Mononuclear cell (primary cell): ENCODE measurements at regions not wholly inside any gene's neighbourhood (a gene's known extent, or its start where the extent isn't known, plus 50 kb on each side); places are given as distances from the start of the nearest gene placed in this dataset.

Experiments used
- H3K27me3 ChIP-seq: 2 replicates; pipeline ENCODE4 v1.6.0; 2011; ENCODE audit warnings: low read length, control low read depth; ENCODE audit not compliant: insufficient read depth
- H3K4me1 ChIP-seq: 2 replicates; pipeline ENCODE4 v1.5.1; 2011; ENCODE audit warnings: mild to moderate bottlenecking, low read length, control low read depth; ENCODE audit not compliant: insufficient read depth
- H3K4me3 ChIP-seq: 2 replicates; pipeline ENCODE4 v1.5.1; 2011; ENCODE audit warnings: mild to moderate bottlenecking, low read length, moderate library complexity
- H3K9me3 ChIP-seq: 2 replicates; pipeline ENCODE4 v1.5.1; 2011; ENCODE audit warnings: low read depth, mild to moderate bottlenecking, control low read depth, low read length

DNA sequence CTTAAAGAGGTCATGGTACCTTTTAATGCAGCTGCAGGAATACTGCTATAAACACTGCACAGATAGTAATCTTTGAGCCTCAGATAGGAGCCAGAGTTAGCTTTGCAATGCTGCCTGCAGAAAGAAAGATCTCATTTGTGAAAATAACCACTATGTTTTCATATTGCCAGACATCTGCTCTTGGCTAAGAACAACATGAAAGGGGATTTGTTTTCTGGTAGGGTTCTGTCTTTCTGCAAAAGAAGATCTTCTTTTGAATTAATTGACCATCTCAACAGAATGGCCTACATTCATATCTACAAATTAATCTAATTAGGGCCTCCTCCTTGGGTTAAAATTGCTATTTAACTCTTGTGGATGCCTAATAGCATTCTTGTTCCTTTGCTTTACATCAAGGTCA lies 177.6 kb upstream of the DPYD start:
- Histone ChIP-seq H3K27me3 (no peaks in the 10 kb centered on the region), H3K4me1 (no peaks in the 10 kb centered on the region), H3K4me3 (no peak overlapping the region), H3K9me3 (no peaks in the 10 kb centered on the region)

DNA sequence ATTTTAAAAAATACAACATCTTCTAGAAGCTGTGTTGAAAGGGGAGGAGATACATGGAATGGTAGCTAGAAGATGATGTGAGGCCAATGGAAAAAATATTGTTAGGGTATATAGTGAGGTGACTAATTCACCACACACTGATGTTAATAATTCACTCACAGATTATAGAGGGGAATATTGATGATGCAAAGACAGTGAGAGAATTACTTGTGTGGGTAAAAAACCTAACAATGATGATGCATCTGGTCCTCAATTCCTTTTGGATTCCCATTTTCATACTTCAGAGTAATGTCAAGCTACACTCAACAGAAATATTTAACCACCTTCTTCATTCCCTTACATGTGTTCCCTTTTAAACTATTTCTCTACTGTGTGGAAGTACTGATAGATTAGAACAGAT lies 169.5 kb upstream of the DPYD start:
- H3K4me3 ChIP-seq, result no peak overlapping the region
- H3K9me3 ChIP-seq, result no peaks in the 10 kb centered on the region
- no peaks in the 10 kb centered on the region for H3K27me3 ChIP-seq
- H3K4me1 ChIP-seq, result no peaks in the 10 kb centered on the region

- no peaks in the 10 kb centered on the region for H3K4me1 ChIP-seq
These were observed 167.5 kb upstream of the DPYD start for GRCh38 chr1:98088381-98088780.

DNA sequence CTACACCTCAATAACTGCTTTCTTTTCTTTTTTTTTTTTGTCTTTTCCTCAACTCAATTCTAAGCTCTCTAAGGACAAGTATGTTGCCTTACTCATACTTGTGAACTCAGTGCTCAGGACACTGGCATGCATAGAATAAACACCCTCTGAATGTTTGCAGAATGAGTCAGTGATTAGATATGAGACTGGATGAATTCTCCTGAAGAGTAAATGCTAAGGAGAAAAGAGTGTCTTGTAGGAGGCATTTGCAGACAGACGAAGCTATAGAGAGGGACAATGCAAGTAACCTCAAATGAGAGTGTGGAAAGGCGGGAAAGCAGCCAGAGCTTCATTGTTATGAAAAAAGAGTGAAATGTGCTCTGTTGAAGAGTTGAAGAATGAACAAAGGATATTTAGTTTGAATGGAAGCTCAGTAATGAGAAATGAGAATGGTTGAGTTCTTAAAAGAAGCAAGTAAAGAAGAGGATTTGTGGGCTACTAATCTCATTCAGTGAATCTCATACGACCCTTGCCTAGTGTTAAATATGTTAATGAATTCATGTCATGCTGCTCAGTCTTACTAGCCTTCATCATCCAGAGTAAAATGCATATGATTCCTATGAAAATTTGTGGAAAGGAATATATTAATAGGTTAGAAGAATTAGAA lies 166.1 kb upstream of the DPYD start:
- Histone ChIP-seq H3K27me3 (no peaks in the 10 kb centered on the region), H3K4me1 (no peaks in the 10 kb centered on the region), H3K4me3 (no peak overlapping the region), H3K9me3 (no peaks in the 10 kb centered on the region)

More at GRCh38 chr1:98088381-98088780, 167.5 kb upstream of the DPYD start:
- Histone ChIP-seq H3K4me3 (no peak overlapping the region), H3K9me3 (no peaks in the 10 kb centered on the region), H3K27me3 (no peaks in the 10 kb centered on the region)

- H3K27me3 ChIP-seq, result no peaks in the 10 kb centered on the region
- no peak overlapping the region for H3K4me3 ChIP-seq
- H3K4me1 ChIP-seq, result no peaks in the 10 kb centered on the region
- no peaks in the 10 kb centered on the region for H3K9me3 ChIP-seq
These were observed 165.3 kb upstream of the DPYD start for GRCh38 chr1:98086156-98086555.

- Histone ChIP-seq H3K27me3 (no peaks in the 10 kb centered on the region), H3K4me1 (no peaks in the 10 kb centered on the region), H3K9me3 (no peaks in the 10 kb centered on the region), H3K4me3 (no peak overlapping the region)
These were observed 163.4 kb upstream of the DPYD start for GRCh38 chr1:98084188-98084587.

DNA sequence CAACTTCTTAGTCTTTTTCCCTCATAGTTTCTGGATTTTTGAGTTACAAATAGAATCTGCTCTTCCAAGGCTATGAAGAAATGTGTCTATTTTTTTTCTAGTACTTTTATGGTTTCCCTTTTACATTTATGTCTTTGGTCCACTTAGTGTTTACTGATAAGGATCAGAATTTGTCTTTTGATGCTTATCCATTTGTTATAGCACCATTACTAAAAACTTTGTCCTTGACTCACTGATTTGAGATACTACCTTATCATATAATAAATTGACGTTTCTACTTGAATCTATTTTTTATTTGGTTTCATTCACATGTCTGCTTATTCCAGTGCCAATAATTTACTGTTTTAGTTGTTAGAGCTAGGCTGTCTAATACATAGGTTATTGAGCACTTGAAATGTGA lies 161.1 kb upstream of the DPYD start:
- Histone ChIP-seq H3K4me1 (no peaks in the 10 kb centered on the region), H3K9me3 (no peaks in the 10 kb centered on the region), H3K27me3 (no peaks in the 10 kb centered on the region), H3K4me3 (no peak overlapping the region)

GRCh38 chr1:98078596-98078995 lies 157.8 kb upstream of the DPYD start:
- H3K4me3 ChIP-seq, result no peak overlapping the region
- no peaks in the 10 kb centered on the region for H3K9me3 ChIP-seq
- H3K4me1 ChIP-seq, result no peaks in the 10 kb centered on the region
- H3K27me3 ChIP-seq, result no peaks in the 10 kb centered on the region

DNA sequence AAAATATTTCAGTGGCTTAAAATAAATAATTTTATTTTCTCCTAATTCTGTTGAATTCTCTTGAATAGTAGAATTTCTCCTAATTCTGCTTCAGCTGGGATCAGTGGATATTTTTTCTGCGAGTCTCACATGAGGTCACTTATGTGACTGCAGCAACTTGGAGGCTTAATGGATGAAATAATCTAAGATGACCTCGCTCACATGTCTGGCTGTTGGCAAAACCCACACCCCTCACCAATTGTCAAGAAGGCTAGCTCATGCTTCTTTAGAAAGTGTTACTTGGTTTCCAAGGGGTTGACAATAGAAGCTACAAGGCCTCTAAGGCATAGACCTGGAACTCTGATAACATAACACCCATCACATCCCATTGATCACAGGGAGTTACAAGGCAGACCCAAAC lies 156.9 kb upstream of the DPYD start:
- H3K4me3 ChIP-seq, result no peak overlapping the region
- H3K27me3 ChIP-seq, result no peaks in the 10 kb centered on the region
- H3K9me3 ChIP-seq, result no peaks in the 10 kb centered on the region
- no peaks in the 10 kb centered on the region for H3K4me1 ChIP-seq

GRCh38 chr1:98075626-98076025 lies 154.8 kb upstream of the DPYD start:
- Histone ChIP-seq H3K4me3 (no peak overlapping the region), H3K4me1 (no peaks in the 10 kb centered on the region), H3K27me3 (no peaks in the 10 kb centered on the region), H3K9me3 (no peaks in the 10 kb centered on the region)

DNA sequence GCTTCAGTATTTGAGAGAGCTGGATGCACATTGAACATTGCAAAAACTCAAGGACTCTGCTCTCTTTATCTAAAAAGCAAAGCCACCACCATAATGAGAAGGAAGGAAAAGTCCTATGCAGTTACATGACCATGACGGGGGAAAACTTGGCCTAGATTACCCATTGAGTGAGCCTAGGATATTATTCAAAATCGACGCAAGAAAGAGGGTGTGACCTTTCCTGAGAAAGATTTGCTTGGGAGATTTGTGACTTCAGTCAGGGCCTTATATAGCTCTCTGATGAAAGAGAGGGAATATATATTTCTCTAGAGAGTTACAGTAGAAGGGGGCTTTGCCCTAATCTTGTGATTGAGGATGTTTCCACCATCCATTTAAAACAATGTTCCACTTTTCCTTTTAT lies 153.0 kb upstream of the DPYD start:
- Histone ChIP-seq H3K9me3 (no peaks in the 10 kb centered on the region), H3K4me1 (no peaks in the 10 kb centered on the region), H3K4me3 (no peak overlapping the region)

GRCh38 chr1:98073106-98073505 lies 152.3 kb upstream of the DPYD start:
- H3K27me3 ChIP-seq, result no peaks in the 10 kb centered on the region
- H3K4me3 ChIP-seq, result no peak overlapping the region
- no peaks in the 10 kb centered on the region for H3K4me1 ChIP-seq
- no peaks in the 10 kb centered on the region for H3K9me3 ChIP-seq

More for the DNA sequence above, 153.0 kb upstream of the DPYD start:
- no peaks in the 10 kb centered on the region for H3K27me3 ChIP-seq

- H3K9me3 ChIP-seq, result no peaks in the 10 kb centered on the region
- no peaks in the 10 kb centered on the region for H3K27me3 ChIP-seq
- H3K4me3 ChIP-seq, result no peak overlapping the region
- no peaks in the 10 kb centered on the region for H3K4me1 ChIP-seq
These were observed 151.2 kb upstream of the DPYD start for GRCh38 chr1:98072047-98072446.

DNA sequence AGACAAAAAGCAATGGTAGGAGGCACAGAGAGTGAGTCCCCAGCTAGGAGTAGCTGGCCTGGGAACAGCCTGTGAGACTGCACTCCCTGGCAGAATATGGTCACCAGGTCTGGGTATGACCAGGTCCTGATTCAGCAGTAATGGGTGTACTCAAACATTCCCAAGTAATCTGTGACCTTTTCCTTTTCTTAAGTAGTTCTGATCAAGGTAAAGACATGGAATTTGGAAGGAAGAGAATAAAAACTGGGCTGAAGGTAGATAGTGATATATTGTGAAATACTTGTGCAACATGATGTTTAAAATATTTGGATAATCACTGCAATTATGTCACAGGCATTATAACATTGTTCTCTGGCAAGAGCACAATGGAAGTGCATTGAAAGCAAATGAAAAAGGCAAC lies 147.2 kb upstream of the DPYD start:
- H3K9me3 ChIP-seq, result no peaks in the 10 kb centered on the region
- no peaks in the 10 kb centered on the region for H3K4me1 ChIP-seq
- H3K27me3 ChIP-seq, result no peaks in the 10 kb centered on the region
- H3K4me3 ChIP-seq, result no peak overlapping the region

- no peaks in the 10 kb centered on the region for H3K27me3 ChIP-seq
- no peak overlapping the region for H3K4me3 ChIP-seq
- no peaks in the 10 kb centered on the region for H3K4me1 ChIP-seq
These were observed 146.1 kb upstream of the DPYD start for GRCh38 chr1:98066911-98067310.

DNA sequence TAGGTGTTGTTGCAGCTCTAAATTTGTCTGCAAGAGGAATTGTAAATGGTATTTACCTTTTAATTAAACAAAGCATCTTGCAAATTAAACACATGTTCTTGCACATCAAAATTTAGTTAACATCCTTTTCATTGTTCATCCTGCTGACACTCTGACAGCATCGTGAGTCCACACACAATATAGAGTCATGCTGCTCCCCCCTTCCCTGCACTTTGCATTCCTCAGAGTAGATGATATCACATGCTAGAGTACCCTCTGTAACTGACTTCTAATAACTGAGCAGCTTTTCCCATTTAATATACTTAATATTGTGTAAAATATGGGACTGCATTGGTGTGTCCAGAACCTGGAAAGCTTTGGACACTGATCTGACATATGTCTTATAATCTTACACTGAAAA lies 138.8 kb upstream of the DPYD start:
- Histone ChIP-seq H3K4me1 (no peaks in the 10 kb centered on the region), H3K4me3 (no peak overlapping the region), H3K9me3 (no peaks in the 10 kb centered on the region), H3K27me3 (peaks cover 15% of the 10 kb centered on the region)

More at GRCh38 chr1:98066911-98067310, 146.1 kb upstream of the DPYD start:
- no peaks in the 10 kb centered on the region for H3K9me3 ChIP-seq
